IMR-90 (cell line): ENCODE measurements at regions not wholly inside any gene's neighbourhood (a gene's known extent, or its start where the extent isn't known, plus 50 kb on each side); places are given as distances from the start of the nearest gene placed in this dataset.

Experiments
- ATAC-seq: fragments of 200-7000 bp; cut with Tn5 transposase; 2 replicates; pipeline ENCODE4 v1.9.1; 2020; ENCODE audit warnings: low read depth, mild to moderate bottlenecking, moderate library complexity
- BruUV-seq: library from RNA; stranded (reverse); fragments of 400-500 nt; replicated peaks from 2 replicates; lab custom pipeline; 2021; lab: Mats Ljungman, UMichigan
- CTCF ChIA-PET: fragments of 300-600 bp; formaldehyde crosslinking; extraction: SDS; loops from one replicate; lab custom pipeline; 2021; ENCODE audit warnings: antibody characterized with exemption; lab: Yijun Ruan, JAX
- POLR2A ChIA-PET: fragments of 300-600 bp; sonication (Branson Sonifier 250); formaldehyde crosslinking; loops from one replicate; lab custom pipeline; 2022; ENCODE audit warnings: antibody characterized with exemption; ENCODE audit not compliant: unreplicated experiment; lab: Charles Lee
- DNase-seq: peaks from one replicate; pipeline ENCODE4 v3.0.0; 2013
- H2AFZ ChIP-seq: replicated peaks from 2 replicates; pipeline ENCODE3; 2013; ENCODE audit warnings: low read length, mild to moderate bottlenecking; ENCODE audit not compliant: poor library complexity
- H2AK5ac ChIP-seq: 2 replicates; pipeline ENCODE4 v1.6.1; 2013; ENCODE audit warnings: low read depth, low read length, inconsistent platforms
- H2AK9ac ChIP-seq: replicated peaks from 2 replicates; pipeline ENCODE3; 2013; ENCODE audit warnings: mild to moderate bottlenecking, low read depth, low read length, moderate library complexity; ENCODE audit not compliant: poor library complexity
- H2BK120ac ChIP-seq: 2 replicates; pipeline ENCODE4 v1.6.1; 2013; ENCODE audit warnings: low read depth, low read length, inconsistent platforms
- H2BK15ac ChIP-seq: 3 replicates; pipeline ENCODE4 v1.6.1; 2013; ENCODE audit warnings: low read depth, low read length, inconsistent platforms
- H2BK20ac ChIP-seq: 2 replicates; pipeline ENCODE4 v1.6.1; 2013; ENCODE audit warnings: low read depth, mild to moderate bottlenecking, inconsistent platforms, low read length, moderate library complexity
- H2BK5ac ChIP-seq: 2 replicates; pipeline ENCODE4 v1.6.1; 2013; ENCODE audit warnings: mild to moderate bottlenecking, low read depth, low read length, inconsistent platforms; ENCODE audit not compliant: poor library complexity, severe bottlenecking
- H3K14ac ChIP-seq: replicated peaks from 2 replicates; pipeline ENCODE4 v1.6.1; 2013; ENCODE audit warnings: low read depth, low read length, inconsistent platforms
- H3K18ac ChIP-seq: 2 replicates; pipeline ENCODE4 v1.6.1; 2013; ENCODE audit warnings: low read depth, low read length, control low read depth
- H3K23ac ChIP-seq: 2 replicates; pipeline ENCODE4 v1.6.1; 2013; ENCODE audit warnings: low read depth, low read length, inconsistent platforms
- H3K27ac ChIP-seq: 2 replicates; pipeline ENCODE4 v1.5.1; 2013; ENCODE audit warnings: mild to moderate bottlenecking, control low read depth, low read length; ENCODE audit not compliant: insufficient read depth
- H3K27me3 ChIP-seq: 2 replicates; pipeline ENCODE4 v1.6.1; 2013; ENCODE audit warnings: low read length; ENCODE audit not compliant: control insufficient read depth, insufficient read depth
- H3K36me3 ChIP-seq: 2 replicates; pipeline ENCODE4 v1.6.1; 2013; ENCODE audit warnings: low read length, mixed read lengths; ENCODE audit not compliant: control insufficient read depth, insufficient read depth
- H3K4ac ChIP-seq: 2 replicates; pipeline ENCODE4 v1.6.1; 2013; ENCODE audit warnings: low read depth, low read length, inconsistent platforms
- H3K4me1 ChIP-seq: 2 replicates; pipeline ENCODE4 v1.6.1; 2013; ENCODE audit warnings: low read length, mixed read lengths; ENCODE audit not compliant: control insufficient read depth, insufficient read depth
- H3K4me2 ChIP-seq: 2 replicates; pipeline ENCODE4 v1.6.1; 2013; ENCODE audit warnings: low read depth, mild to moderate bottlenecking, control low read depth, low read length, moderate library complexity
- H3K4me3 ChIP-seq: 2 replicates; pipeline ENCODE4 v1.5.1; 2013; ENCODE audit warnings: low read depth, mild to moderate bottlenecking, control low read depth, low read length, moderate library complexity; ENCODE audit not compliant: insufficient read depth
- H3K56ac ChIP-seq: 2 replicates; pipeline ENCODE4 v1.6.1; 2013; ENCODE audit warnings: low read length, inconsistent platforms; ENCODE audit not compliant: insufficient read depth; ENCODE audit errors: extremely low read depth
- H3K79me1 ChIP-seq, 2 experiments: 2 replicates each; pipeline ENCODE4 v1.6.1; 2013; ENCODE audit warnings: low read length in 2 of 2, inconsistent platforms in 1 of 2, low read depth in 1 of 2
- H3K9ac ChIP-seq: 2 replicates; pipeline ENCODE4 v1.6.1; 2013; ENCODE audit warnings: low read depth, low read length, control low read depth
- H3K9me1 ChIP-seq: 2 replicates; pipeline ENCODE4 v1.6.1; 2013; ENCODE audit warnings: low read length, inconsistent platforms; ENCODE audit not compliant: insufficient read depth
- H3K9me3 ChIP-seq: 2 replicates; pipeline ENCODE4 v1.6.1; 2013; ENCODE audit warnings: low read length; ENCODE audit not compliant: control insufficient read depth, insufficient read depth
- H4K20me1 ChIP-seq: 2 replicates; pipeline ENCODE4 v1.6.1; 2013; ENCODE audit warnings: low read length, inconsistent platforms; ENCODE audit not compliant: insufficient read depth
- H4K5ac ChIP-seq: 2 replicates; pipeline ENCODE4 v1.6.1; 2013; ENCODE audit warnings: mild to moderate bottlenecking, low read depth, low read length, control low read depth
- H4K8ac ChIP-seq, 2 experiments: 2 replicates each; pipeline ENCODE4 v1.6.1; 2013; ENCODE audit warnings: low read depth in 2 of 2, low read length in 2 of 2, control low read depth in 1 of 2, inconsistent platforms in 1 of 2
- H4K91ac ChIP-seq: 2 replicates; pipeline ENCODE4 v1.6.1; 2013; ENCODE audit warnings: low read depth, low read length, inconsistent platforms; ENCODE audit not compliant: insufficient read depth
- BHLHE40 ChIP-seq: fragments of 150-350 bp; IDR thresholded peaks from 2 replicates; pipeline ENCODE4 v1.6.1; 2016; ENCODE audit warnings: mild to moderate bottlenecking, low read depth, low read length
- CEBPB ChIP-seq: IDR thresholded peaks from 2 replicates; pipeline ENCODE4 v1.6.1; 2012; ENCODE audit warnings: low read depth, low read length, improper control_type of control experiment
- CHD1 ChIP-seq: IDR thresholded peaks from 2 replicates; pipeline ENCODE4 v1.6.1; 2012; ENCODE audit warnings: low read depth, low read length, improper control_type of control experiment
- FOS ChIP-seq: fragments of 150-350 bp; IDR thresholded peaks from 2 replicates; pipeline ENCODE4 v1.6.1; 2016; ENCODE audit warnings: low read depth, low read length
- MAFK ChIP-seq: IDR thresholded peaks from 2 replicates; pipeline ENCODE4 v1.6.1; 2012; ENCODE audit warnings: low read depth, low read length, improper control_type of control experiment
- MAZ ChIP-seq: IDR thresholded peaks from 2 replicates; pipeline ENCODE4 v1.6.1; 2012; ENCODE audit warnings: low read depth, mild to moderate bottlenecking, low read length, improper control_type of control experiment, moderate library complexity, borderline replicate concordance
- MXI1 ChIP-seq: IDR thresholded peaks from 2 replicates; pipeline ENCODE4 v1.6.1; 2012; ENCODE audit warnings: low read depth, mild to moderate bottlenecking, low read length, moderate library complexity, borderline replicate concordance
- NFE2L2 ChIP-seq: fragments of 150-350 bp; IDR thresholded peaks from 2 replicates; pipeline ENCODE4 v1.6.1; 2016; ENCODE audit warnings: low read depth, mild to moderate bottlenecking, low read length
- POLR2A ChIP-seq: IDR thresholded peaks from 2 replicates; pipeline ENCODE4 v1.6.1; 2012; ENCODE audit warnings: mild to moderate bottlenecking, low read depth, low read length
- RAD21 ChIP-seq: IDR thresholded peaks from 2 replicates; pipeline ENCODE4 v1.6.1; 2012; ENCODE audit warnings: low read length, improper control_type of control experiment
- RCOR1 ChIP-seq: IDR thresholded peaks from 2 replicates; pipeline ENCODE4 v1.6.1; 2012; ENCODE audit warnings: mild to moderate bottlenecking, low read length, improper control_type of control experiment; ENCODE audit not compliant: insufficient replicate concordance
- RFX5 ChIP-seq: IDR thresholded peaks from 2 replicates; pipeline ENCODE4 v1.8.0; 2012; ENCODE audit warnings: low read depth, mild to moderate bottlenecking, low read length, moderate library complexity
- SMC3 ChIP-seq: fragments of 150-350 bp; IDR thresholded peaks from 2 replicates; pipeline ENCODE4 v1.6.1; 2016; ENCODE audit warnings: low read depth, mild to moderate bottlenecking, antibody characterized with exemption, low read length, moderate library complexity
- WGBS, 2 experiments: methylation state at CpG; one replicate each; pipeline versions ENCODE4 v1.1.5 to v1.1.7; 2013; ENCODE audit warnings: missing lambda C conversion rate in 2 of 2; ENCODE audit not compliant: insufficient read length in 1 of 2; ENCODE audit errors: extremely low coverage in 2 of 2; 5-methylcytosine and 5-hydroxymethylcytosine counted together
- dilution Hi-C: fragments of 300-500 bp; cut with HindIII; formaldehyde crosslinking; loops from one replicate; pipeline ENCODE4 v1.14.3; 2018; ENCODE audit warnings: low sequenced_read_pairs; ENCODE audit not compliant: unreplicated experiment
- in situ Hi-C: fragments of 300-500 bp; cut with MboI; formaldehyde crosslinking; loops from 3 replicates; pipeline ENCODE4 v1.14.3; 2019; ENCODE audit warnings: low sequenced_read_pairs, inconsistent platforms, mixed read lengths
- intact Hi-C: fragments of 100-400 bp; cut with micrococcal nuclease; formaldehyde crosslinking; loops from 2 replicates; pipeline ENCODE4 v1.10.0; 2022
- TF ChIP-seq, protein P1 (sequence below): conservative IDR thresholded peaks from 2 replicates; pipeline ENCODE4 v1.5.1; 2012; ENCODE audit warnings: mild to moderate bottlenecking, low read depth, low read length, improper control_type of control experiment
- TF ChIP-seq, protein P2 (sequence below): fragments of 150-350 bp; IDR thresholded peaks from 2 replicates; pipeline ENCODE4 v1.6.1; 2016; ENCODE audit warnings: low read depth, mild to moderate bottlenecking, low read length, moderate library complexity, borderline replicate concordance
- TF ChIP-seq, protein P3 (sequence below): fragments of 150-350 bp; IDR thresholded peaks from 2 replicates; pipeline ENCODE4 v1.6.1; 2017; ENCODE audit warnings: mild to moderate bottlenecking, antibody characterized with exemption, low read length, low read depth

DNA sequence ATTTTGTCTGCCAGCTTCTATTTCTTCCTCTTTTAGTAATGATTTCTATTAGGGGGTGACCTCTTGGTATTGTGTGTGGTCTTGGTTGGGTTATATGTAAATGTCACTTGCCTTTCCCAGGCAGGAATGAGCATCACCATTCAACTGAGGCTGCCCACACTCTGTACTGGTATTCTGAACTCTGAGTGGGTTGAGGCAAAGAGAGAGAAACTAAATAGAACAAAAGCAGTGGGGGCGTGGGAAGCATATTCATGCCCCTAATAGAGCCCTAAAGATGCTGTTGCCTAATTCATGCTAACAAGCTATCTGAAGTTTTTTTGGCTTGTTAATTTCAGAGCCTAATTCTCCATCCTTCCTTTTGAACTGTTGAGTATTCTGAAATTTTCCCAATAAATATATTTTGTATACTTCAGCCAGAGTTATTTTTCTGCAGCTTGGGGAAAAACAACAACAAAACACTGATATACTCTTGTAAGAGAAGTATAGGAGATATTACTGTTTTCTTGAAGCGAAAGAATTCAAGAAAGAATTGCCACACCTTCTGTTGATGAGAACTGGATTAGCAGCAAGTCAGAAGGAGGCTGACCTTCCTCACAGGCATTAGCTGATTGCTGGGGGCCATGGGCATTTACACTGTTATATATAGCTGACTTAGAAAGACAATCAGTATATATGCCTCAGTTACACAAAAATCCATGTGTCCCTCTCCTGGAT, 315.8 kb upstream of the KLF12 start:
- H2BK15ac ChIP-seq, result no peak overlapping the region
- H3K14ac ChIP-seq, result no peak overlapping the region
- H3K9ac ChIP-seq, result no peak overlapping the region
- no peak overlapping the region for H3K4me2 ChIP-seq
- no TSS peak for BruUV-seq
- H3K9me3 ChIP-seq, result no peaks in the 10 kb centered on the region
- H4K5ac ChIP-seq, result no peak overlapping the region
- intact Hi-C loops (no loop called here), dilution Hi-C loops (no loop called here), in situ Hi-C loops (no loop called here)
- no peaks in the 10 kb centered on the region for H3K4me1 ChIP-seq
- H2BK20ac ChIP-seq, result no peak overlapping the region
- H3K56ac ChIP-seq, result no peak overlapping the region
- no peaks in the 10 kb centered on the region for H3K36me3 ChIP-seq
- H3K4me3 ChIP-seq, result no peak overlapping the region
- H3K27me3 ChIP-seq, result no peaks in the 10 kb centered on the region
- H3K9me1 ChIP-seq, result no peaks in the 10 kb centered on the region; the same call in 1 of the 2 replicates
- H2BK120ac ChIP-seq, result no peak overlapping the region
- H2AK9ac ChIP-seq, result no peak overlapping the region
- no peak overlapping the region for H2BK5ac ChIP-seq
- H4K20me1 ChIP-seq, result no peaks in the 10 kb centered on the region
- no peak for TF ChIP-seq MAFK
- TF ChIP-seq CEBPB, result no peak
- TF ChIP-seq RAD21, result no peak
- TF ChIP-seq BHLHE40, result no peak
- TF ChIP-seq, protein P1, sequence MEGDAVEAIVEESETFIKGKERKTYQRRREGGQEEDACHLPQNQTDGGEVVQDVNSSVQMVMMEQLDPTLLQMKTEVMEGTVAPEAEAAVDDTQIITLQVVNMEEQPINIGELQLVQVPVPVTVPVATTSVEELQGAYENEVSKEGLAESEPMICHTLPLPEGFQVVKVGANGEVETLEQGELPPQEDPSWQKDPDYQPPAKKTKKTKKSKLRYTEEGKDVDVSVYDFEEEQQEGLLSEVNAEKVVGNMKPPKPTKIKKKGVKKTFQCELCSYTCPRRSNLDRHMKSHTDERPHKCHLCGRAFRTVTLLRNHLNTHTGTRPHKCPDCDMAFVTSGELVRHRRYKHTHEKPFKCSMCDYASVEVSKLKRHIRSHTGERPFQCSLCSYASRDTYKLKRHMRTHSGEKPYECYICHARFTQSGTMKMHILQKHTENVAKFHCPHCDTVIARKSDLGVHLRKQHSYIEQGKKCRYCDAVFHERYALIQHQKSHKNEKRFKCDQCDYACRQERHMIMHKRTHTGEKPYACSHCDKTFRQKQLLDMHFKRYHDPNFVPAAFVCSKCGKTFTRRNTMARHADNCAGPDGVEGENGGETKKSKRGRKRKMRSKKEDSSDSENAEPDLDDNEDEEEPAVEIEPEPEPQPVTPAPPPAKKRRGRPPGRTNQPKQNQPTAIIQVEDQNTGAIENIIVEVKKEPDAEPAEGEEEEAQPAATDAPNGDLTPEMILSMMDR, result no peak
- TF ChIP-seq RFX5, result no peak
- TF ChIP-seq MAZ, result no peak
- TF ChIP-seq MXI1, result no peak
- TF ChIP-seq POLR2A, result no peak
- TF ChIP-seq SMC3, result no peak
- TF ChIP-seq FOS, result no peak
- no peak for TF ChIP-seq CHD1
- TF ChIP-seq RCOR1, result no peak
- TF ChIP-seq, protein P2, sequence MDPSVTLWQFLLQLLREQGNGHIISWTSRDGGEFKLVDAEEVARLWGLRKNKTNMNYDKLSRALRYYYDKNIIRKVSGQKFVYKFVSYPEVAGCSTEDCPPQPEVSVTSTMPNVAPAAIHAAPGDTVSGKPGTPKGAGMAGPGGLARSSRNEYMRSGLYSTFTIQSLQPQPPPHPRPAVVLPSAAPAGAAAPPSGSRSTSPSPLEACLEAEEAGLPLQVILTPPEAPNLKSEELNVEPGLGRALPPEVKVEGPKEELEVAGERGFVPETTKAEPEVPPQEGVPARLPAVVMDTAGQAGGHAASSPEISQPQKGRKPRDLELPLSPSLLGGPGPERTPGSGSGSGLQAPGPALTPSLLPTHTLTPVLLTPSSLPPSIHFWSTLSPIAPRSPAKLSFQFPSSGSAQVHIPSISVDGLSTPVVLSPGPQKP, result no peak
- TF ChIP-seq NFE2L2, result no peak
- TF ChIP-seq, protein P3, sequence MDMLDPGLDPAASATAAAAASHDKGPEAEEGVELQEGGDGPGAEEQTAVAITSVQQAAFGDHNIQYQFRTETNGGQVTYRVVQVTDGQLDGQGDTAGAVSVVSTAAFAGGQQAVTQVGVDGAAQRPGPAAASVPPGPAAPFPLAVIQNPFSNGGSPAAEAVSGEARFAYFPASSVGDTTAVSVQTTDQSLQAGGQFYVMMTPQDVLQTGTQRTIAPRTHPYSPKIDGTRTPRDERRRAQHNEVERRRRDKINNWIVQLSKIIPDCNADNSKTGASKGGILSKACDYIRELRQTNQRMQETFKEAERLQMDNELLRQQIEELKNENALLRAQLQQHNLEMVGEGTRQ, result no peak
- DNase-seq (no peak), ATAC-seq (no peak)
- ChIA-PET CTCF (interaction anchor here (1.2 kb wide), 1 partner anchor 11 kb away, joined by 3 read pairs; no protein-coding TSS in a partner anchor), POLR2A (no interaction called here)
- H2AFZ ChIP-seq, result no peak overlapping the region
- H3K23ac ChIP-seq, result no peak overlapping the region
- H3K79me1 ChIP-seq, result no peaks in the 10 kb centered on the region
- H3K27ac ChIP-seq, result no peak overlapping the region
- no peak overlapping the region for H3K18ac ChIP-seq
- no peak overlapping the region for H4K91ac ChIP-seq
- no CpG with 5 or more reads among the region's 2 CpGs for WGBS, 2 experiments
- no peak overlapping the region for H4K8ac ChIP-seq
- no peak overlapping the region for H2AK5ac ChIP-seq
- no peak overlapping the region for H3K4ac ChIP-seq
